ENCODE measurements at regions not wholly inside any gene's neighbourhood (a gene's known extent, or its start where the extent isn't known, plus 50 kb on each side); places are given as distances from the start of the nearest gene placed in this dataset.

- no peak overlapping the region for H3K4me3 ChIP-seq
- H2AFZ ChIP-seq, result no peak overlapping the region
- no peak for TF ChIP-seq EZH2 (IDR thresholded peaks at IDR 0.05; ENCODE audit: borderline replicate concordance)
- no peak for TF ChIP-seq EZH2phosphoT487 (IDR thresholded peaks at IDR 0.05; ENCODE audit: low read depth, severe bottlenecking, unreplicated experiment)
- TF ChIP-seq CTCF (IDR thresholded peaks at IDR 0.05; ENCODE audit: poor library complexity), result no peak
- DNase-seq (ENCODE audit: low spot score), result no peak
- H3K27me3 ChIP-seq, result no peaks in the 10 kb centered on the region
- no peaks in the 10 kb centered on the region for H3K4me1 ChIP-seq (ENCODE audit: insufficient read depth)
- H3K9me3 ChIP-seq (ENCODE audit: low read depth), result no peaks in the 10 kb centered on the region
- H4K20me1 ChIP-seq (ENCODE audit: insufficient read depth, poor library complexity, severe bottlenecking), result no peaks in the 10 kb centered on the region
- H3K9me2 ChIP-seq (replicated peaks; ENCODE audit: insufficient read depth), result no peaks in the 10 kb centered on the region
- H3K36me3 ChIP-seq (replicated peaks; ENCODE audit: insufficient read depth, low read depth), result no peaks in the 10 kb centered on the region
- H3K4me2 ChIP-seq, result no peak overlapping the region
- H3K27ac ChIP-seq, result no peak overlapping the region
- no peaks in the 10 kb centered on the region for H3K79me2 ChIP-seq
- WGBS (ENCODE audit: low lambda C conversion rate, missing lambda C conversion rate), result 72% methylated on average over 2 of the region's 2 CpGs
These were observed 931.9 kb upstream of the SOX9 start for GRCh38 chr17:71188811-71189492.

- H3K4me3 ChIP-seq, result no peak overlapping the region
- no peaks in the 10 kb centered on the region for H4K20me1 ChIP-seq (ENCODE audit: insufficient read depth, poor library complexity, severe bottlenecking)
- H3K9me3 ChIP-seq (ENCODE audit: low read depth), result no peaks in the 10 kb centered on the region
- no peak overlapping the region for H3K4me2 ChIP-seq
- no peak overlapping the region for H2AFZ ChIP-seq
- no peak overlapping the region for H3K27ac ChIP-seq
- no peaks in the 10 kb centered on the region for H3K79me2 ChIP-seq
- TF ChIP-seq EZH2phosphoT487 (IDR thresholded peaks at IDR 0.05; ENCODE audit: low read depth, severe bottlenecking, unreplicated experiment) (no peak), EZH2 (IDR thresholded peaks at IDR 0.05; ENCODE audit: borderline replicate concordance) (no peak), CTCF (IDR thresholded peaks at IDR 0.05; ENCODE audit: poor library complexity) (no peak)
- H3K36me3 ChIP-seq (replicated peaks; ENCODE audit: insufficient read depth, low read depth), result no peaks in the 10 kb centered on the region
- H3K9me2 ChIP-seq (replicated peaks; ENCODE audit: insufficient read depth), result no peaks in the 10 kb centered on the region
- 93% methylated on average over 4 of the region's 4 CpGs for WGBS (ENCODE audit: low lambda C conversion rate, missing lambda C conversion rate)
- no peaks in the 10 kb centered on the region for H3K4me1 ChIP-seq (ENCODE audit: insufficient read depth)
- DNase-seq (ENCODE audit: low spot score), result no peak
- H3K27me3 ChIP-seq, result no peaks in the 10 kb centered on the region
These were observed 931.4 kb upstream of the SOX9 start for GRCh38 chr17:71189493-71189831.

GRCh38 chr17:71192039-71192555 lies 928.7 kb upstream of the SOX9 start:
- 81% methylated on average over 2 of the region's 2 CpGs for WGBS (ENCODE audit: low lambda C conversion rate, missing lambda C conversion rate)
- H3K4me2 ChIP-seq, result no peak overlapping the region
- no peaks in the 10 kb centered on the region for H3K27me3 ChIP-seq
- no peak for DNase-seq (ENCODE audit: low spot score)
- no peak overlapping the region for H3K4me3 ChIP-seq
- H3K4me1 ChIP-seq (ENCODE audit: insufficient read depth), result no peaks in the 10 kb centered on the region
- H3K9me2 ChIP-seq (replicated peaks; ENCODE audit: insufficient read depth), result no peaks in the 10 kb centered on the region
- no peak overlapping the region for H3K27ac ChIP-seq
- no peaks in the 10 kb centered on the region for H3K36me3 ChIP-seq (replicated peaks; ENCODE audit: insufficient read depth, low read depth)
- H3K9me3 ChIP-seq (ENCODE audit: low read depth), result no peaks in the 10 kb centered on the region
- no peaks in the 10 kb centered on the region for H3K79me2 ChIP-seq
- TF ChIP-seq EZH2phosphoT487 (IDR thresholded peaks at IDR 0.05; ENCODE audit: low read depth, severe bottlenecking, unreplicated experiment), result no peak
- TF ChIP-seq CTCF (IDR thresholded peaks at IDR 0.05; ENCODE audit: poor library complexity), result no peak
- no peak for TF ChIP-seq EZH2 (IDR thresholded peaks at IDR 0.05; ENCODE audit: borderline replicate concordance)
- no peaks in the 10 kb centered on the region for H4K20me1 ChIP-seq (ENCODE audit: insufficient read depth, poor library complexity, severe bottlenecking)
- H2AFZ ChIP-seq, result no peak overlapping the region

Measured in hepatocyte (in vitro differentiated cells).